ENCODE measurements at regions not wholly inside any gene's neighbourhood (a gene's known extent, or its start where the extent isn't known, plus 50 kb on each side); places are given as distances from the start of the nearest gene placed in this dataset.

- Histone ChIP-seq H3K9me3 (no peaks in the 10 kb centered on the region), H3K36me3 (no peaks in the 10 kb centered on the region), H3K27ac (no peak overlapping the region), H3K4me3 (no peak overlapping the region), H3K27me3 (replicated peaks; ENCODE audit: insufficient read depth) (no peaks in the 10 kb centered on the region), H3K4me1 (ENCODE audit: control insufficient read depth in 1 of 2, low read depth in 2 of 2) (no peaks in the 10 kb centered on the region)
- DNase-seq (ENCODE audit: low spot score) (no peak), ATAC-seq (ENCODE audit: insufficient number of reproducible peaks, low FRiP score, low read depth) (no peak)
- TF ChIP-seq CTCF (IDR thresholded peaks at IDR 0.05), result no peak
These were observed 236.3 kb downstream of the PCDH10 start for GRCh38 chr4:133385161-133385954.

- ATAC-seq (ENCODE audit: insufficient number of reproducible peaks, low FRiP score, low read depth) (no peak), DNase-seq (ENCODE audit: low spot score) (no peak)
- no peak for TF ChIP-seq CTCF (IDR thresholded peaks at IDR 0.05)
These were observed 230.8 kb downstream of the PCDH10 start for GRCh38 chr4:133379681-133380438.

GRCh38 chr4:133377286-133377685 is 228.2 kb downstream of the PCDH10 start:
- H3K36me3 ChIP-seq, result no peaks in the 10 kb centered on the region
- H3K27me3 ChIP-seq (replicated peaks; ENCODE audit: insufficient read depth), result no peaks in the 10 kb centered on the region
- H3K9me3 ChIP-seq, result no peaks in the 10 kb centered on the region
- no peak for TF ChIP-seq CTCF (IDR thresholded peaks at IDR 0.05)
- DNase-seq (ENCODE audit: low spot score) (no peak), ATAC-seq (ENCODE audit: insufficient number of reproducible peaks, low FRiP score, low read depth) (no peak)
- H3K27ac ChIP-seq, result no peak overlapping the region
- H3K4me3 ChIP-seq, result no peak overlapping the region
- no peaks in the 10 kb centered on the region for H3K4me1 ChIP-seq (ENCODE audit: control insufficient read depth in 1 of 2, low read depth in 2 of 2)

More at GRCh38 chr4:133379681-133380438, 230.8 kb downstream of the PCDH10 start:
- Histone ChIP-seq H3K27ac (no peak overlapping the region), H3K27me3 (replicated peaks; ENCODE audit: insufficient read depth) (no peaks in the 10 kb centered on the region), H3K36me3 (no peaks in the 10 kb centered on the region), H3K4me3 (no peak overlapping the region), H3K9me3 (no peaks in the 10 kb centered on the region), H3K4me1 (ENCODE audit: control insufficient read depth in 1 of 2, low read depth in 2 of 2) (no peaks in the 10 kb centered on the region)

GRCh38 chr4:133372699-133373098 is 223.6 kb downstream of the PCDH10 start:
- H3K36me3 ChIP-seq, result no peaks in the 10 kb centered on the region
- H3K9me3 ChIP-seq, result no peaks in the 10 kb centered on the region
- no peaks in the 10 kb centered on the region for H3K4me1 ChIP-seq (ENCODE audit: control insufficient read depth in 1 of 2, low read depth in 2 of 2)
- ATAC-seq (ENCODE audit: insufficient number of reproducible peaks, low FRiP score, low read depth), result no peak
- no peak for TF ChIP-seq CTCF (IDR thresholded peaks at IDR 0.05)
- no peak overlapping the region for H3K27ac ChIP-seq
- no peaks in the 10 kb centered on the region for H3K27me3 ChIP-seq (replicated peaks; ENCODE audit: insufficient read depth)
- no peak overlapping the region for H3K4me3 ChIP-seq
- no peak for DNase-seq (ENCODE audit: low spot score)

GRCh38 chr4:133355633-133356032 is 206.5 kb downstream of the PCDH10 start:
- no peak for ATAC-seq (ENCODE audit: insufficient number of reproducible peaks, low FRiP score, low read depth)

More at GRCh38 chr4:133355633-133356032, 206.5 kb downstream of the PCDH10 start:
- H3K36me3 ChIP-seq, result no peaks in the 10 kb centered on the region
- H3K4me1 ChIP-seq (ENCODE audit: control insufficient read depth in 1 of 2, low read depth in 2 of 2), result no peaks in the 10 kb centered on the region
- no peak for DNase-seq (ENCODE audit: low spot score)
- no peak overlapping the region for H3K27ac ChIP-seq
- no peaks in the 10 kb centered on the region for H3K27me3 ChIP-seq (replicated peaks; ENCODE audit: insufficient read depth)
- H3K4me3 ChIP-seq, result no peak overlapping the region
- TF ChIP-seq CTCF (IDR thresholded peaks at IDR 0.05), result no peak
- no peaks in the 10 kb centered on the region for H3K9me3 ChIP-seq

All from thoracic aorta (tissue), 2 donors.